HG02981 (cell line): ENCODE measurements at regions not wholly inside any gene's neighbourhood (a gene's known extent, or its start where the extent isn't known, plus 50 kb on each side); places are given as distances from the start of the nearest gene placed in this dataset.

Experiments used
- ATAC-seq: cut with Tn5 transposase; IDR thresholded peaks from one replicate; pipeline ENCODE4 v1.9.1; 2021; ENCODE audit warnings: mild to moderate bottlenecking, moderate library complexity; ENCODE audit not compliant: unreplicated experiment

DNA sequence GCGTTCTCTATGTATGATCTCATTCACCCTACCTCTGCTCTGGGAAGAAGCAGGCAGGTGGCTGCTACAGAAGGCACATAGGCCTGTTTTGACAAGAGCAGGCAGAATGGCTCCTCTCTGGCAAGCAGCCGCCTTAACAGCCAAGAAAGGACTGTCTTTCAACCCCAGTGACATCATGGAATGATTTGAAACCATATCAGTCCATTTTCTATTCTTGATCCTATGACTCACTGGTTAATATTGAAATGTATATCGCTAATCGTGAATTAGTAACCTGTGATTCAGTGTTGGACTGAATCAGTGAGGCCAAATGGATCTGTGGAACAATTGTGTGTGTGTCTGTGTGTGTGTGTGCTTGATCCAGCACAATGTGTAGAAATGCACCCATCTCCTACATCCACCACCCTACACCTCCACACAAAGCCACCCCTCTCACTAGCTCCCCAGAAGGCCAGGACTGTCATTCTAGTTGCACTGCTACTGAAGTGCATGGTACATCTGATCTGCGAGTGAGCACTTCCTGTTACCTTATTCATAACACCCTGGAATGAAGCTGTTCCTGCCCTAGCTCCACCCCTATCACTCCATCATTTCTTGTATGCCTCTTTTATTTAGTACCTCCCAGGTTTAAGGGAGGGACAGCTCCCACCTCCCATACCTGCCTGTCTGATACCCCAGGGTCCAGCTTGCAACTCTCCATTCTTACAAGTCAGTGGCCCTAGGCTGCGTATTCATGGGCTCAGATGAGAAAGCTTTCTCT, 460.0 kb downstream of the FOXO1 start:
- ATAC-seq = peak; percentile 62

DNA sequence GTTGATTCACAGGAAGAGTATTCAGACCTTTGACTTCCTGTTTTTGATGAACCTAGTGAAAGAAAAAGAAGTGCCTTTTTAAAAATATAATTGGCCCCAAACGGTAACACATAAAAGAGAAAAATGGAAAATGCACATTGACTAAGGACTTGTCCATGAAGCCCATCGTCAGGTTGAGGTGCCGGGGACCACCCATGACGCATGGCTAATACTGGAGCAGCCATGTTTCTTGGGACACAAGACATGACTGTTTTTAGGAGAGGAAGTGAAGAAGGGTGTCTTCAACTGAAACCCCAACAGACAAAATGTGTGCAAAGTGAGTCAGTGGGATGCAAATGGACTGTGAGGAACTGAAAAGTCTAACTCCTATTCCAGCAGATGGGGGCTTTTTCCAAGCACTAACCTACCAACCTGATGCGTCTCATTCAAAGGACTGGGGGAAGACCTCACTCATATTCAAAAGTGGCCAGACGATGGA, 459.4 kb downstream of the FOXO1 start:
- ATAC-seq = peak; percentile 53

DNA sequence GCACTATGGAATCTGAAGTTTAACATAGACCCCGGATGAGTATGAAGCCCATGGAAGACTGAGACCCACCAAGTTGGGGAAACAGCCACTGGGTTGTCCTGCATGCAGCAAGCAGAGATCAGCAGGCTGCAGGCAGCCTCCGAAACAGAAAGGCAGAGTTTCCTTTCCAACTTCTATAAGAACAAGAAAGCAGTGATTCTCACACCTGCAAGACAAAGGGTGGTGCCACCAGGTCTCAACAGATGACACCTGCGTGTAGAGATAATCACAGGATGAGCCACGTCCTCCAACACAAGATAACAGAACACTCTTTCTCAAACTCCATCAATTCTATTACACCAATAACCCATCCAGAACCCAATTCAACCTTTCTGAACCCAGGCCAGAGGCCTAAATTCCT, 457.9 kb downstream of the FOXO1 start:
- no peak for ATAC-seq

DNA sequence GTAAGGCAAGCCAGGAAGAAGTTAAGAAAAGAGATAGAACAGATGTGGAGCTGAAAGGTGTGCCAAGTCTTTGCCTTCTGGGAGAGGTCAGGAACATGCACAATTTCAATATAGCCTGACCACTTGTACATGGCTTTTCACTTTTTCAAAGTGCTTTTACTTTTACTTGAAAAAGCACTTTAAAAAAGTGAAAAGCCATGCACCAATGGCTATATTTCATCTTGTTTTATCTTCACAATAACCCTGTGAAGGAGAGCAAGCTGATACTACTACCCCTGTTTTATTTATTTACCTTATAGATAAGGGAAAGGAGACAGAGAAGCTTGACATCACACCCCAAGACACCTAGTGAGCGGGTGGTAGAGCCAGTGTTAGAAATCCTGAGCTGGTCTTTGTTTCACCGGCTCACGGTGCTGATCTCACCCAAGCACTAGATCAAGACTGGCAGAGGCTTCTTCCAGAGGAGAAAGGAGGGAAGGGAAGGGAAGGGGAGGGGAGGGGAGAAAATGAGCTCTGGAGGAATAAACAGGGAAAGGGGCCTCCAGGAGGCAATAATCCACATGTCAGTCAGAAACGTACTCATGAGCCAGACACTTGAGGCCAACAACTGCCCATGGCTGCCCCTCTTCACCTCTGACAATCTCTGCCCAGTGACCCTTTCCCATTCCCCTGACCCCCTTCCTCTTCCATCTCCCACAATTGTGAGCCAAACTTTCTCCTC, 455.4 kb downstream of the FOXO1 start:
- no peak for ATAC-seq

DNA sequence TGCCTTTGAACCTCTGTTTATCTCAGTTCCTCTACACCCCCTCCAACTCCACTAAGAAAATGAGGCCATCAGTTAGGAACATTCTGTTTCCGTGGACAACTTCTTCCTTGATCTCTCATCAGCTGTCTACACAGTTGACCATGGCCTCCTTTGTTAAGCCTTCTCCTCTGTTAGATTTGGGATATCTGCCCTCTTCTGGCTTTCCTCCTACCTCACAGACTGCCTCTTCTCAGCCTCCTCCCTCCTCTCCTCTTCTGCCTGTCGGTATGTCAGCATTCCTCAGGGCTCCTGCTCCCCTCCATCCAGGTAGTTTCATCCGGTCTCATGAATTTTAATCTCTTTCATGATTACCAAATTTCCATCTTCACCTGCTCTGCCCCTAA, 454.9 kb downstream of the FOXO1 start:
- ATAC-seq = no peak

DNA sequence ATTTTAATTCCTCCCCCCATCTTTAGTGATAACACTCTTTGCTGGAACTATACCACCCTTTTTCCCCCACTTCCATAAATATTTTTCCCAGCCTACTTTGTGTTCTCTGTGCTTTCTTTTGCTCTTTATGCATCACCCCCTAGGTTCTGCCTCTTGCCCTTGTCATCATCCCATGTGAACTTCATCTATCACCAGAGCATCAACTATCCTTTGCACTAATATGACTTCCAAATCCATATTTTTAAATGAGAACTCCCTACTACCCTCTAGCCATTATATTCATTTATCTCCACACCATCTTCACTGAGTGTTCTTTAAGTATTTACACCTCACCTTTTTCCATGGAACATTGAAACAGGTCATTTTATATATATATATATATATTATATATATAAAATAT, 452.7 kb downstream of the FOXO1 start:
- ATAC-seq = no peak

DNA sequence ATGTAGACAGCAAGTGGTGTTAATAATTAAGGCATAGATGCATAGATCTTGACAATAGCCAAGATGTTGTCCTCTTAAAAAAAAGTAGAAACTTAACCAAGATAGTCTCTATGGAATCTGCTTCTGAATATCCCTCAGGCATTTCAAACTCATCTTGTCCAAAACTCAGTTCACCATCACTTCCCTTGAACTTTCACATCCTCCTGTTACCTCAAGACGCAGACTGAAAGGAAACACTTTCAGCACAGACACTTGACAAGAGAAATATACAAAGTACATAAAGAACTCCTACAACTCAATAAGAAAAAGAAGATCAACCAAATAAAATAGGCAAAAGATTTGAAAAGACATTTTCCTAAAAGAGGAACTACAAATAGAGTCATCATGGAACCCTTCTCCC, 451.1 kb downstream of the FOXO1 start:
- no peak for ATAC-seq

DNA sequence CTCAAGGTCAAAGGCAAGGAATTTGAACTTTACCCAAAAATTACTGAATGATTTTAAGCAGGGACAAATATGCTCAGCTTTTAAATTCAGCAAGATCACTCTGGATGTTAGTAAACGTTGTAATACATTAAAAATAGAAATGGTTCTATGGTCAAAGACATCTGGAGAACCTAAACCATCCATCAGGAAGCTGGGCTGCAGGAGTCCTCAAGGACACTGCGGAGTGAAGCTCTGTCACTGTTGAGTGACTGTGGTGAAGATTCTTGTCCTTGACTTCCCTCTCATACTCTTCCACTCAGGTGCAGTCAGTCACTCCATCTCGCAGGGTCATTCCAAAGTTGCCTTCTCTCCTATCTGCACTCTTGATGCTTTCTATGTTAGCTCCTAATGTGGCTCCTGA, 450.7 kb downstream of the FOXO1 start:
- no peak for ATAC-seq

DNA sequence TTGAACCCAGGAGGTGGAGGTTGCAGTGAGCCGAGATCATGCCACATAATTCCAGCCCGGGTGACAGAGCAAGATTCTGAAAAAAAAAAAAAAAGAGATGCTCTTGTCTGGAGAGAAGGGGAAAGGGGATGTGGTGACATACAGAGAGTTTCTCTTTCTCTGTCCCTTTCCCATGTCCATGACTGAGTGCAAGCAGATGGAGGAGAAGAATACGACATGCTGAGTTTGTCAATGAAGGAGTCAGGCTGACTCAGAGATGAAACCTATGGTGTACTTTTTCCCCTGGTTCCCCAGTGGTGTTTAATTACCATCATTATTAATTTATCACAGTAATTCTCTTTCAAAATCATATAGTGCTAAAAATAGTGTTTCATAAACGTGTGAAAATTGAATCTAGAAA, 448.8 kb downstream of the FOXO1 start:
- no peak for ATAC-seq

DNA sequence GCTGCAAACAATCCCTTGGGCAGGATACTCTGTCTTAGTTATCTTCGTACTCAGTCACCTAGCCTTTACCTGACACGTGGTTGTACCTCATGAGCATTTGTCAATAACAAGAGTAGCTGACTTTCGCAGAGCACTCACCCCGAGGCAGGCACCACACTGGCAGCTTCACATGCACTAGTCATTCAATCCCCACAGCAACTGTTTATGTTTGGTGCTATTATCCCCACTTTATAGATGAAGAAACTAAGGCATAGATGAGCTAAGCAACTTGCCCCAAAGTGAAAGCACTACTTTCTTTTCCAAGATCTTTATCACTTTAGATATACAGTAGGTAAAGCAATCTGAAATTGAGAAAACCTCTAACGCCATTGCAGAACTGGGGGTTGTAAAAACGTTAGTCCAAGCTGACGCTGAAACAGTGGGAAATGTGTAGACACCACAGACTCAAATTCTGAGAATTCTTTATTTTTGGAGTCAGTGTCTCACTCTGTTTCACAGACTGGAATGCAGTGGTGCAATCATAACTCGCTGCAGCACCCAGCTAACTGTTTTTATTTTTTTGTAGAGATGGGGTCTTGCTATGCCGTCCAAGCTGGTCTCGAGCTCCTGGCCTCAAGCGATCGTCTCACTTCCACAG, 446.0 kb downstream of the FOXO1 start:
- ATAC-seq = no peak

DNA sequence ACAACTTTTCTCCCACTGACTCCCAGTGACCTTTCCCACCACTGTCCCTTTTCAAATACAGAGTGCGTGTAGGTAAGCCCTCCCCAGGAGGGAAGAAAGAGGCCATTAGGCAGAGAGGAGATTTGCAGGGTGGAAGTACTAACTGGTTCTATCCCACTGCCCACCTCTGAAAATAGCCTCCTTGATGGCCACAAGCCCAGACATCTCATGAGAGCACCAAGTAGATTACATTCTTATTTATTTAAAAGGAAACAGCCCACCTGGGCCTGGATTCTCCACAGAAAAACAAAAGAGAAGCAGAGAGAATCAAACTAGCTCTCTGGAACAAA, 445.3 kb downstream of the FOXO1 start:
- no peak for ATAC-seq

DNA sequence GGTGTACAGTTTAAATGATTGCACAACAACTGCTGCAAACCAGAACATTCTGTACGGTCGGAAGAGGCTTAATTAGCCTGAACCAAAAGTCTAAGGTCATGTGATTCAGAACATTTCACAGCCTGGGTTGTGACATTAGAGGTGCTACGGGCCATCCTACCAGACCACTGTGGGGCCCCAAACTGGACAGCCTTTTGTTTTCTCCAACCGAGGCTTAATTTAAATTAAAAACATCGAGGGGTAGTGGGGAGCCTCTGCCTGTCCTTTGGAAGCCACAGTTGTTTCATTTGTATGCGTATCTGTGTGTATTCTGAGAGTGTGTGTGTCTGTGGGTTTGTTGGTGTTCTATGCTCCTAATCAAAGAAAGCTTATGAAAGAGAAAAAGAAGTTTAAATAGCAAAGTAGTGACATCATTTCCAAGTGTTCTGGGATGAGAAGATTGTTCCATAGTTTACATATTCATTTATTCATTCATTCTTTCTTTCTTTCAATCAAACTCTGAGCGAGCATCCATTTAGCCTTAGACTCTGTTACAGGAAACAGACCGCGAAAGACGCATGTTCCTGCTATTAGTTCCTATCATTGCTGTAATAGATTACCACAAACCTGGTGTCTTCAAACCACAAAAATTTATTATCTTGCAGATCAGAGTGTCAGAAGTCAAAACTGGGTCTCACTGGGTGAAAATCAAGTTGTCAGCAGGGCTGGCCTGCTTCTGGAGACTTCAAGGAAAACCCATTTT, 444.8 kb downstream of the FOXO1 start:
- no peak for ATAC-seq

DNA sequence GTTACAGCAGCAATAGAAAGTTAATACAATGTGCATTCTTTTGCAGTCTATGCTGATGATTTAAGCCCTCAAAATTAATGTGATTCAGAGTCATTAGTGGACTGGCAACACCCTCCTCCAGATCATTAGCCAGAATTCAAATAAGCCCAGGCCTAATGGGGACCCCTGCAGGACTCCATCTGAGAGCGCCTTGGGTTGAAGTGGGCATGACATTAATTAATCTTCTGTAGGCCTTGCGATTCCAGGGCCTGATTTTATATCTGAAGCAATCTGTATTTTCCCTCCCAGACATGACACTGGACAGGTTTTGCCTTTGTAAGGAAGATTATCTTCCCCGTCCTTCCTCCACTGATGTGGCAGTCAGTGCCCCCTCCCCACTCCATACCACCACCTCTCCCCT, 442.9 kb downstream of the FOXO1 start:
- ATAC-seq = no peak

DNA sequence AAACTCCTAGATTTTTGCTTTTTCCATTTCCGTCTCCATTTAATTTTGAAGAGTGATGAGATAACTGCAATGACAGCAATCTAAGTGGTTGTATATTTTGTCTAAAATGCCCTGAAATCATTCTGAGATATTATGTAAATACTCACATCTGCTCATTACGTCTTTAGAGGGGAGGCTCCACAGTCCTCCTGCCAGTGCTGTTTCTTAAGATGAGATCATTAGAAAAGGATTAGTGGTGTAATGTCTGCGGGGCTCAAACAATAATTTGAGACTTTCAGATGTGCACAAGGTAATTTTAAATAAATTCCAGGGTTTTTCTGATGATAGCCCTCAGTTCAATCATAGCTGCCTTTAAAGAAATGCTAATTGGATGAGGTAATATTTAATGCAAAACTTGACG, 437.9 kb downstream of the FOXO1 start:
- no peak for ATAC-seq

DNA sequence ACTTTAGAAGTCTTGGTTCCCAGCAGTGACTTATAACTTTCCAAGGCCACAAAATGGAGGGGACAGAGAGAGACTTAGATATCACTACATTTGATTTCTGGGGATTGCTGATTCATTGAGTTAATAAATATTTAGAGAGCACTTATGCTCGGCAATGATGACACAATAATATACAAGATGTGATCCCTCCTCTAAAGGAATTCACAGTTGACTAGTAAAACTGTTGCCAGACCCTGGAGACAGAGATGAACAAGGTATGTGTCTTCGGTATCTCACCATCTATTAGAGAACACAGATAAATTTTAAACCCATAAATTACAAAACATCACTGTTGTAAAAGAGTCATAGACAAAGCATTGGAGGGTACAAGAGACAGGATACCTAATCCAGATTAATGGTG, 437.5 kb downstream of the FOXO1 start:
- ATAC-seq = no peak

DNA sequence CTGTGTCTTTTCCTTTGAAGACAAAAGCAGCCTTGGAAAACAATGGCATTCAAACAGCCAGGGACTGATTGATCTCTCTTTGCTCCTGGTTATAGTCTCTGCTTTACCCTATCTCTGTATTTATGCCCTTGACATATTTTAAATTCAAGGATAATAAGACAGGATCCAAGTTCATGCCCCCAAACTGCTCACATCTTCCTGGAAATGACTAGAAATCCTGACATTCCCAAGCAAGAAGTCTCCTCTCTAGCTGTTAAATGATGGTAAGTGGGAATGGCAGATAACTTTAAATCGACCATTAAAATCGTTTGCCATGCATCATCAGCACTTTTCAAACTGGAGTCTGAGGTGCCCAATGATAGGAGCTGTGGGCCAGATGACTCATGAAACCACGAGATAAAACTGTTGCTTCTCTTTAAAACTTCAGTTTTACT, 435.6 kb downstream of the FOXO1 start:
- no peak for ATAC-seq

DNA sequence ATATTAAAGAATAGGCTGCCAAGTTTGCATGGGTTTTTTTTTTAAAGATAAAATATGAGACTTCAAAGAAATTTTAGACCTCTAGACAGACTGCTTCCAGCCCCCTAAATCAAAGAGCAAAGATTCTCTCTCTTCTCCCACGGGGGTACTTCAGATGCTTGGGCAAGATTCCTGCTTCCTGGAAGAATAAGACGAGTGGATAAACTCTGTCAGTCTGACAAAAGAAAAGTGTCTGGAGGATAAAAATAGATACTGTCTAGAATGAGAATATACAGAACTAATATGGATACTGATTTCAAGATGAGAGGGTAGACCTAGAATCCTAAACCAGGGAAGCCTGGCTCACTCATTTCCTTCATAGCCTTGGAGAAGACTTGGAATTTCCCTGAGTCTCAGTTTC, 435.1 kb downstream of the FOXO1 start:
- ATAC-seq = no peak

DNA sequence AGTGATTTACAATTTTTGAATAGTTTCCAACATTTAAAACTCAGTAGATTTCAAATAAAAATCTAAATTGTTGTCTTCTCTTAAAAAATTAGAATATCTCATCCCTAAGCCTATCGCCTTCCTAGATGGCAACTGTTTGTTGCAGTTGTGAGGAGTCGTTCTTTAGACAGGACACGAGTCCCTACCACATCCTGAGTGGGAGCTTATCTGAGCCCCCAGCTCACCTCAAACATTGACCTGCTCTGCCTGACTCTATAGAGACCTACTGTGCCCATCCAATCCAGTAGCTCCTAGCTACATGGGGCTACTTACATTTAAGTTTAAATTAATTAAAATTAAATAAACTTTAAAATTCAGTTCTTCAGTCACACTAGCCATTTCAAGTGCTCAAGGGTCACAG, 434.7 kb downstream of the FOXO1 start:
- ATAC-seq = no peak

DNA sequence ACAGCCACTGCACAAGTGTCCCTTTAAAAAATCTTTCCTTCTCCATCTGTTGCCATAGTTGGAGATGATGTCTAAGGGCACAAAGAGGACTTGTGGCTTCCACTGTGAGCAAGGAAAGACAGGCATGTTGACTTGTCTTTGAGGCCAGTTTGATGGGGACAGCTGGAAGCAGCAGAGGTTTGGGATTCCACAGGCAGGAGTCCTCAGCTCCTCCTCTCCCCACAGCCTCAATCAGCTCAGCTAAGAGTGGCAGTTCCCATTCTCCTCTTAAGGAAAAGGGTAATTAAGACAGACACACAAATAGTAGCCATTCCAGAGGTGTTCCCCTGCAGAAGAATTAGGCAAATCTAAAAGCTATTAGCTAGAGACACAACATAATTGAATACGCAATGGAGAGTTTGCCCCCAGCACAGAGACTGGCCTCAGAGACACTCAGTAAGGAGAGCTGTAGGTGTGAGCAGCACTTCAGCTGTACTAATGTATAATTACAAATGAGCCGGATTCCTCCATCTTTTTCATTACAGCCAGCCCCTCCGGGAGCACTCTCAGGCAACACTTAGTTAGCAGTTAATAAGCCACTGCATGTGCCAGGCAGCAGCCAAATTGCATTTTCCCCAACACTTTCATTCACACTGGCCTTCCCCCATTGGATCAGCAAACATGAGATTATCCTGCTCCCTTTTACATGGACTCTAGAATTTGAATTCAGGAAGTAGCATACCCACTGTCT, 434.0 kb downstream of the FOXO1 start:
- no peak for ATAC-seq

DNA sequence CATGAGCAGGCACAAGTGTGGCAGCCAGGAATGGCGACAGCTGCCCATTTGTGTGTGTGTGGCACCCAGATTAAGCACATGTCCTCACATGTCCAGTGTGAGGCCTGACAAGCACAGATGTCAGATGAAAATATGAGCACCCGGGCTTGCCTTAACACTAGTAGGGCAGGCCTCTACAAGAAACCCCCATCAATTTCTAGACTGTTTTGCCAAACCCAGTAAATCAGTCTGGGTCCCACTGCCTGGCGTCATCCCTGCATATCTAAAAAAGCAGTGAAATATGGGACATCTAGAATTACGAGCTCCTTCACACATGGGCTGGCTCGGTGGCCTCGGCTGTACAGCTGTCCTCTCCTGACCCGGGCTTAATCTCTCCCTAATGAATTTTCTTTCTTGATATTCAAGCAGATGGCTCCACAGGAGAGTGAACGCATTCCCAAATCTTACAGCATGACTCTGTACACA, 432.7 kb downstream of the FOXO1 start:
- no peak for ATAC-seq
